Endothelial cell of umbilical vein (primary cell): ENCODE measurements at regions not wholly inside any gene's neighbourhood (a gene's known extent, or its start where the extent isn't known, plus 50 kb on each side); places are given as distances from the start of the nearest gene placed in this dataset.

Source experiments
- BruUV-seq: library from RNA; stranded (reverse); fragments of 400-500 nt; replicated peaks from 2 replicates; lab custom pipeline; 2021; lab: Mats Ljungman, UMichigan
- CTCF ChIA-PET: fragments of 300-600, 350-600 bp; sonication (Branson Sonifier 250); formaldehyde crosslinking; loops from one replicate; lab custom pipeline; 2021; ENCODE audit warnings: antibody characterized with exemption, inconsistent platforms; lab: Charles Lee
- POLR2A ChIA-PET: fragments of 300-600, 350-600 bp; sonication (Branson Sonifier 250); formaldehyde crosslinking; loops from one replicate; lab custom pipeline; 2021; ENCODE audit warnings: antibody characterized with exemption, inconsistent platforms; lab: Charles Lee
- DNase-seq: peaks from one replicate; pipeline ENCODE4 v3.0.0-alpha.2; 2011; ENCODE audit warnings: low read depth, low spot score
- FAIRE-seq: peaks from 2 replicates; lab custom pipeline; 2011; peaks lifted over from hg19 to GRCh38; lab: Jason Lieb, UNC
- H2AFZ ChIP-seq: 2 replicates; pipeline ENCODE4 v1.6.0; 2012; ENCODE audit warnings: low read depth, low read length, control low read depth, inconsistent platforms
- H3K27ac ChIP-seq: 2 replicates; pipeline ENCODE4 v1.5.1; 2011; ENCODE audit warnings: low read depth, mild to moderate bottlenecking, control low read depth, low read length, moderate library complexity; ENCODE audit not compliant: insufficient read depth
- H3K27me3 ChIP-seq, 2 experiments: 2 replicates each; pipeline versions ENCODE4 v1.6.0 to v1.6.1; 2011; ENCODE audit warnings: low read length in 2 of 2, mixed read lengths in 1 of 2; ENCODE audit not compliant: control insufficient read depth in 2 of 2, insufficient read depth in 2 of 2
- H3K36me3 ChIP-seq, 2 experiments: 2 replicates in 1 of 2; 3 replicates in 1 of 2; pipeline ENCODE4 v1.5.1; 2011; ENCODE audit warnings: low read length in 2 of 2, mild to moderate bottlenecking in 1 of 2, moderate library complexity in 1 of 2; ENCODE audit not compliant: control insufficient read depth in 2 of 2, insufficient read depth in 2 of 2; ENCODE audit errors: extremely low read depth in 1 of 2
- H3K4me1 ChIP-seq: 3 replicates; pipeline ENCODE4 v1.5.1; 2011; ENCODE audit warnings: mild to moderate bottlenecking, low read length; ENCODE audit not compliant: control insufficient read depth, insufficient read depth; ENCODE audit errors: extremely low read depth
- H3K4me2 ChIP-seq: 2 replicates; pipeline ENCODE4 v1.6.1; 2011; ENCODE audit warnings: low read length, control low read depth, mixed read lengths; ENCODE audit not compliant: insufficient read depth
- H3K4me3 ChIP-seq, 3 experiments: fragments of 200-600 bp in 1 of 3; sonication (generic), shearing (Covaris generic) in 1 of 3; replicated peaks in 1 of 3; 2 replicates each; pipeline ENCODE4 v1.5.1; 2011 to 2016; ENCODE audit warnings: control low read depth in 3 of 3, low read length in 3 of 3, mild to moderate bottlenecking in 2 of 3, inconsistent platforms in 1 of 3, low read depth in 1 of 3, moderate library complexity in 1 of 3; ENCODE audit not compliant: insufficient read depth in 1 of 3
- H3K79me2 ChIP-seq: 2 replicates; pipeline ENCODE4 v1.6.0; 2012; ENCODE audit warnings: low read length, inconsistent platforms; ENCODE audit not compliant: control insufficient read depth, insufficient read depth
- H3K9ac ChIP-seq: replicated peaks from 2 replicates; pipeline ENCODE3; 2011; ENCODE audit warnings: low read length, control low read depth; ENCODE audit not compliant: insufficient read depth; ENCODE audit errors: extremely low read depth
- H3K9me1 ChIP-seq: replicated peaks from 3 replicates; pipeline ENCODE4 v1.6.0; 2011; ENCODE audit warnings: mild to moderate bottlenecking, low read length; ENCODE audit not compliant: control insufficient read depth, insufficient read depth; ENCODE audit errors: extremely low read depth
- H3K9me3 ChIP-seq: replicated peaks from 2 replicates; pipeline ENCODE4 v1.5.1; 2012; ENCODE audit warnings: low read length, inconsistent platforms; ENCODE audit not compliant: control insufficient read depth, insufficient read depth
- H4K20me1 ChIP-seq: replicated peaks from 2 replicates; pipeline ENCODE3; 2011; ENCODE audit warnings: mild to moderate bottlenecking, low read length; ENCODE audit not compliant: control insufficient read depth, insufficient read depth; ENCODE audit errors: extremely low read depth
- CTCF ChIP-seq, 2 donors: IDR thresholded peaks; 1 replicate in 1 of 2; 2 replicates in 1 of 2; pipeline ENCODE4 v1.5.1; 2011; ENCODE audit warnings: low read length in 2 of 2, mild to moderate bottlenecking in 2 of 2, moderate library complexity in 2 of 2, control low read depth in 1 of 2, inconsistent platforms in 1 of 2, low read depth in 1 of 2; ENCODE audit not compliant: insufficient read depth in 1 of 2; ENCODE audit errors: extremely low read depth in 1 of 2
- FOS ChIP-seq: IDR thresholded peaks from 2 replicates; pipeline ENCODE4 v1.6.1; 2011; ENCODE audit warnings: mild to moderate bottlenecking, low read length, moderate library complexity, borderline replicate concordance; ENCODE audit not compliant: insufficient read depth
- GATA2 ChIP-seq: IDR thresholded peaks from 2 replicates; pipeline ENCODE4 v1.7.0; 2011; ENCODE audit warnings: low read depth, mild to moderate bottlenecking, moderate library complexity, mixed read lengths, low read length; ENCODE audit not compliant: insufficient read length, insufficient read depth
- JUN ChIP-seq: IDR thresholded peaks from 2 replicates; pipeline ENCODE4 v1.6.1; 2011; ENCODE audit warnings: borderline replicate concordance, low read depth; ENCODE audit not compliant: insufficient read length, insufficient read depth
- MAX ChIP-seq: IDR thresholded peaks from 2 replicates; pipeline ENCODE4 v1.6.1; 2011; ENCODE audit not compliant: insufficient read depth, insufficient read length
- MYC ChIP-seq: IDR thresholded peaks from one replicate; pipeline ENCODE4 v1.6.1; 2011; ENCODE audit warnings: mild to moderate bottlenecking, low read depth, low read length
- POLR2A ChIP-seq: IDR thresholded peaks from 2 replicates; pipeline ENCODE4 v1.6.1; 2012; ENCODE audit warnings: low read depth, mild to moderate bottlenecking, control low read depth, low read length
- POLR2AphosphoS5 ChIP-seq: IDR thresholded peaks from 2 replicates; pipeline ENCODE4 v1.6.1; 2012; ENCODE audit warnings: low read depth, mild to moderate bottlenecking, control low read depth, low read length, moderate library complexity; ENCODE audit not compliant: insufficient read depth
- dilution Hi-C: fragments of 300-500 bp; cut with MboI; formaldehyde crosslinking; loops from one replicate; pipeline ENCODE4 v1.15.0; 2019; ENCODE audit warnings: low sequenced_read_pairs; ENCODE audit not compliant: extremely low pct_ligation_motif_present
- intact Hi-C: fragments of 100-400 bp; cut with micrococcal nuclease; formaldehyde crosslinking; loops from one replicate; pipeline ENCODE4 v1.10.0; 2022

- FAIRE-seq, result no peak
These were observed 230.0 kb downstream of the TTLL2 start for GRCh38 chr6:167554854-167555253.

GRCh38 chr6:167555836-167556235 lies 230.9 kb downstream of the TTLL2 start:
- no peaks in the 10 kb centered on the region for H3K9me1 ChIP-seq
- ChIA-PET CTCF (no interaction called here), POLR2A (no interaction called here)
- H3K27me3 ChIP-seq, result no peaks in the 10 kb centered on the region
- H2AFZ ChIP-seq, result no peak overlapping the region
- intact Hi-C loops, result no loop called here
- no peaks in the 10 kb centered on the region for H3K4me1 ChIP-seq
- TF ChIP-seq JUN (no peak), MYC (no peak), MAX (no peak), POLR2AphosphoS5 (no peak), CTCF (IDR thresholded peaks at IDR 0.05; ENCODE audit: extremely low read depth in 1 of 2, insufficient read depth in 1 of 2, low read depth in 1 of 2, low read length in 2 of 2) (no peak), FOS (no peak), GATA2 (no peak), POLR2A (no peak)
- no peak overlapping the region for H3K4me3 ChIP-seq
- FAIRE-seq (no peak), DNase-seq (no peak)
- no peaks in the 10 kb centered on the region for H3K9me3 ChIP-seq
- H3K4me2 ChIP-seq, result no peak overlapping the region
- no peak overlapping the region for H3K27ac ChIP-seq
- BruUV-seq, result no TSS peak
- dilution Hi-C loops, result no loop called here
- H3K79me2 ChIP-seq, result no peaks in the 10 kb centered on the region
- H4K20me1 ChIP-seq, result no peaks in the 10 kb centered on the region
- no peak overlapping the region for H3K9ac ChIP-seq
- H3K36me3 ChIP-seq, result no peaks in the 10 kb centered on the region

More at GRCh38 chr6:167554854-167555253, 230.0 kb downstream of the TTLL2 start:
- Histone ChIP-seq H3K9ac (no peak overlapping the region), H3K36me3 (no peaks in the 10 kb centered on the region), H3K9me1 (no peaks in the 10 kb centered on the region), H3K4me1 (no peaks in the 10 kb centered on the region), H3K27me3 (no peaks in the 10 kb centered on the region), H3K4me2 (no peak overlapping the region), H3K4me3 (no peak overlapping the region), H2AFZ (no peak overlapping the region), H3K79me2 (no peaks in the 10 kb centered on the region), H3K27ac (no peak overlapping the region), H3K9me3 (no peaks in the 10 kb centered on the region), H4K20me1 (no peaks in the 10 kb centered on the region)
- intact Hi-C loops, result no loop called here
- POLR2A ChIA-PET, result no interaction called here
- no peak for DNase-seq
- TF ChIP-seq MAX (no peak), FOS (no peak)
- BruUV-seq, result no TSS peak
- dilution Hi-C loops, result no loop called here
- CTCF ChIA-PET, result no interaction called here
